NCI-H2081 treated with DMSO at 0.1 percent for 48 hours (cell line): ENCODE measurements at regions not wholly inside any gene's neighbourhood (a gene's known extent, or its start where the extent isn't known, plus 50 kb on each side); places are given as distances from the start of the nearest gene placed in this dataset.

Source experiments
- DNase-seq: peaks from one replicate; lab custom pipeline; 2025; lab: John Stamatoyannopoulos, UW

GRCh38 chr9:115169003-115169402, 51.0 kb upstream of the TNC start:
- no peak for DNase-seq

- DNase-seq: no peak
Measured at GRCh38 chr9:115170358-115171073, 52.6 kb upstream of the TNC start.

- no peak for DNase-seq
Measured at GRCh38 chr9:115171921-115172388, 54.0 kb upstream of the TNC start.

- DNase-seq: no peak
Measured at GRCh38 chr9:115182264-115182663, 64.3 kb upstream of the TNC start.

- DNase-seq: no peak
Measured at GRCh38 chr9:115183436-115183835, 65.5 kb upstream of the TNC start.

GRCh38 chr9:115189686-115190085, 71.7 kb upstream of the TNC start:
- no peak for DNase-seq

GRCh38 chr9:115191667-115192066, 73.7 kb upstream of the TNC start:
- no peak for DNase-seq

GRCh38 chr9:115192280-115192679, 74.3 kb upstream of the TNC start:
- DNase-seq: no peak

GRCh38 chr9:115192835-115193525, 75.0 kb upstream of the TNC start:
- no peak for DNase-seq

GRCh38 chr9:115193777-115194176, 75.8 kb upstream of the TNC start:
- no peak for DNase-seq

- no peak for DNase-seq
Measured at GRCh38 chr9:115194216-115194615, 76.3 kb upstream of the TNC start.

GRCh38 chr9:115195912-115196311, 78.0 kb upstream of the TNC start:
- DNase-seq: no peak

- no peak for DNase-seq
Measured at GRCh38 chr9:115196919-115197318, 79.0 kb upstream of the TNC start.

- DNase-seq: no peak
Measured at GRCh38 chr9:115198001-115198400, 80.0 kb upstream of the TNC start.

- no peak for DNase-seq
Measured at GRCh38 chr9:115200711-115201505, 83.0 kb upstream of the TNC start.

GRCh38 chr9:115202181-115202580, 84.2 kb upstream of the TNC start:
- no peak for DNase-seq

GRCh38 chr9:115202960-115203751, 85.2 kb upstream of the TNC start:
- DNase-seq: no peak

GRCh38 chr9:115204904-115205453, 87.0 kb upstream of the TNC start:
- DNase-seq: no peak

- no peak for DNase-seq
Measured at GRCh38 chr9:115207003-115207836, 89.3 kb upstream of the TNC start.

GRCh38 chr9:115208501-115208900, 90.5 kb upstream of the TNC start:
- DNase-seq: no peak
